Tibial nerve (tissue), 4 donors: ENCODE measurements at regions not wholly inside any gene's neighbourhood (a gene's known extent, or its start where the extent isn't known, plus 50 kb on each side); places are given as distances from the start of the nearest gene placed in this dataset.

Source experiments
- DNase-seq, 2 donors: peaks; one replicate each; pipeline ENCODE4 v3.0.0-alpha.2; 2019; ENCODE audit warnings: low spot score in 2 of 2
- H3K27ac ChIP-seq, 4 donors: fragments of 200-600 bp; sonication (generic) in 3 of 4; one replicate each; pipeline ENCODE4 v1.5.1; 2017 to 2019; ENCODE audit warnings: mild to moderate bottlenecking in 1 of 4
- H3K27me3 ChIP-seq, 2 donors: fragments of 200-600 bp; sonication (generic) in 1 of 2; one replicate each; pipeline versions ENCODE4 v1.5.1 to v1.6.0; 2017 to 2019
- H3K36me3 ChIP-seq, 3 donors: fragments of 200-600 bp; sonication (generic); one replicate each; pipeline ENCODE4 v1.5.1; 2018 to 2019
- H3K4me1 ChIP-seq, 4 donors: fragments of 200-600 bp; sonication (generic) in 3 of 4; one replicate each; pipeline ENCODE4 v1.5.1; 2017 to 2019
- H3K4me3 ChIP-seq, 4 donors: fragments of 200-600 bp; sonication (generic) in 3 of 4; one replicate each; pipeline ENCODE4 v1.5.1; 2017 to 2019; ENCODE audit warnings: mild to moderate bottlenecking in 1 of 4, moderate library complexity in 1 of 4
- H3K9me3 ChIP-seq, 4 donors: fragments of 200-600 bp; sonication (generic) in 3 of 4; one replicate each; pipeline ENCODE4 v1.5.1; 2017 to 2019
- EP300 ChIP-seq, 2 donors: sonication (generic); formaldehyde crosslinking; IDR thresholded peaks; one replicate each; pipeline ENCODE4 v1.6.1; 2017; ENCODE audit warnings: antibody characterized with exemption in 2 of 2, mild to moderate bottlenecking in 1 of 2
- POLR2A ChIP-seq, 2 donors: fragments of 450-650 bp; IDR thresholded peaks; one replicate each; pipeline ENCODE4 v1.6.1; 2017; ENCODE audit warnings: antibody characterized with exemption in 2 of 2, mild to moderate bottlenecking in 2 of 2, moderate library complexity in 2 of 2
- WGBS, 2 donors: methylation state at CpG; one replicate each; pipeline ENCODE4 v1.1.5; 2018; 5-methylcytosine and 5-hydroxymethylcytosine counted together
- TF ChIP-seq, protein P1 (sequence below), 5 experiments: fragments of 200-600 bp in 3 of 5; fragments of 450-650 bp in 2 of 5; sonication (generic) in 3 of 5; IDR thresholded peaks; one replicate each; pipeline ENCODE4 v1.5.1; 2016 to 2019; ENCODE audit warnings: antibody characterized with exemption in 5 of 5, mild to moderate bottlenecking in 3 of 5, moderate library complexity in 2 of 5

DNA sequence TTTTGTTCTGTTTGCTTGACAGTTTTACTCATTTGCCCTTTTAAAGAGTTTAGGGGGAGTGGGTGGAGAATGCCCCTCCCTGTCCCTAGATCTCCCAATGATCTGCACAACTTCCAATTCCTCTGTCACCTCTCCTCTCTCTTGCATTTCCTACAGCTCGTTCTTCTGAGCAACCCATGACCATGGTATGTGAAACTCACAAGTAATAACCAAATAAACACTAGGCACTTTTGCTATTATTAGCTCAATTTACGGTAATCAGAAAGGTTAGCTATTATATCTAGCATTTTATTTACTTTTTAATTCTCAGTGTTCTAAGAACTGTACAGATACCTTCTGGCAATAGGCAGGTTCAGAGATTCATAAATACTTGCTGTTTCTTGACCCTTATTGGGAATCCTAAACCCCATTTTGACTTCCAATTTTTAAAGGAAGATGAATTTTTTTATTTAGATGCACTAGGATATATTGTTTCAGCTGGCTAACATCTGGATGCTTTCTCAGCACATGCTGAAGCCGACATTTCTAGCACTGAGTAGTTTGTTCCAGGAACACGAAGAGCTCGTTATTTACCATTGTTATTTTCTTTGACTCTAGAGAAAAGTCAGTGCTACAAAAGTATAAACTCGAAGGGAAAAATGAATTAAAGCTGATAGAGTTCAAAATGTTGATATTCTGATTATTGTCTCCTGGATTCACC, 194.7 kb upstream of the TLL1 start:
- whole genome bisulfite sequencing, 2 donors: 56 to 58% methylated on average over 6 of the region's 6 CpGs
- TF ChIP-seq, protein P1, sequence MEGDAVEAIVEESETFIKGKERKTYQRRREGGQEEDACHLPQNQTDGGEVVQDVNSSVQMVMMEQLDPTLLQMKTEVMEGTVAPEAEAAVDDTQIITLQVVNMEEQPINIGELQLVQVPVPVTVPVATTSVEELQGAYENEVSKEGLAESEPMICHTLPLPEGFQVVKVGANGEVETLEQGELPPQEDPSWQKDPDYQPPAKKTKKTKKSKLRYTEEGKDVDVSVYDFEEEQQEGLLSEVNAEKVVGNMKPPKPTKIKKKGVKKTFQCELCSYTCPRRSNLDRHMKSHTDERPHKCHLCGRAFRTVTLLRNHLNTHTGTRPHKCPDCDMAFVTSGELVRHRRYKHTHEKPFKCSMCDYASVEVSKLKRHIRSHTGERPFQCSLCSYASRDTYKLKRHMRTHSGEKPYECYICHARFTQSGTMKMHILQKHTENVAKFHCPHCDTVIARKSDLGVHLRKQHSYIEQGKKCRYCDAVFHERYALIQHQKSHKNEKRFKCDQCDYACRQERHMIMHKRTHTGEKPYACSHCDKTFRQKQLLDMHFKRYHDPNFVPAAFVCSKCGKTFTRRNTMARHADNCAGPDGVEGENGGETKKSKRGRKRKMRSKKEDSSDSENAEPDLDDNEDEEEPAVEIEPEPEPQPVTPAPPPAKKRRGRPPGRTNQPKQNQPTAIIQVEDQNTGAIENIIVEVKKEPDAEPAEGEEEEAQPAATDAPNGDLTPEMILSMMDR (IDR thresholded peaks at IDR 0.05): no peak
- TF ChIP-seq POLR2A (IDR thresholded peaks at IDR 0.05) (no peak), EP300 (IDR thresholded peaks at IDR 0.05) (no peak)
- no peaks in the 10 kb centered on the region for H3K9me3 ChIP-seq
- H3K4me3 ChIP-seq: no peak overlapping the region
- no peaks in the 10 kb centered on the region for H3K36me3 ChIP-seq
- no peak for DNase-seq
- H3K27ac ChIP-seq: no peak overlapping the region
- no peaks in the 10 kb centered on the region for H3K4me1 ChIP-seq
- H3K27me3 ChIP-seq: no peaks in the 10 kb centered on the region

DNA sequence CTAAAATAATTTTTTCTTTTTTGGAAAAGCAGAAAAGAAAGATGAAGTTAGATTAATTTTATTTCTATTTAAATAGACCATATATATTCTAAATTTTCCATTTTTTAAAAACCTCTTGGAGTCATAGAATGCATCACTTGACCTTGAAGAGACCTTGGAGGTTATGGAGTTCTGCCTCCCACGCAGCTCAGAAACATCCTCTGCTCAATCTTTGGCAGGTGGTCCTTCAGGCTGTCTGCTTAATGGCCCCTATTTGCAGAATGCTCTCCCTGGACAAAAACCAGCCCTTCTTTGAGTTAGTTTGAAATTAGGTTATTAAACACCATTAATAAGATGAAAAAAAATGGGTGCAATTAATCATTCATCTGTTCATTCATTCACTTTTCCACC, 194.1 kb upstream of the TLL1 start:
- Histone ChIP-seq H3K4me3 (no peak overlapping the region), H3K36me3 (no peaks in the 10 kb centered on the region), H3K27me3 (no peaks in the 10 kb centered on the region), H3K4me1 (no peaks in the 10 kb centered on the region), H3K27ac (no peak overlapping the region), H3K9me3 (no peaks in the 10 kb centered on the region)
- DNase-seq: no peak
- TF ChIP-seq POLR2A (IDR thresholded peaks at IDR 0.05) (no peak), EP300 (IDR thresholded peaks at IDR 0.05) (no peak)
- TF ChIP-seq, protein P1 (IDR thresholded peaks at IDR 0.05): no peak
- WGBS, 2 donors: 50 to 64% methylated on average over 1 of the region's 1 CpG

DNA sequence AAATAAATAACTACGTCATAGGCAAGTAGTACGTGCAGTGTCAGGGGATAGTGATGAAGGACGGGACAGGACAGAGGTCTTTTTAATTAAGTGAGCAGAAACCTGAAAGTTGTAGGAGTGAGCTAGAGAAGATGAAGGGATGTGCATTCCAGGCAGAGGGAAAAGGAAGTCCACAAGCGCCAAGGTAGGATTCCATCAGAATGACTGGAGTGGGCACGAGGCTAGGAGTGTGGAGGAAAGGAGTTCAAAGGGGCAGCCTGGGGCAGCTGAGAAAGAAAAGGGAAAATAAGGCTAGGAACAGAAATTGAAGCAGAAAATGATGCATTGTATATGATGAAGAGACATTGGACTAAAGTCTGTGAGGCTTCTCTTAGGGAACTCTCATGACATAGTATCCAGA, 192.2 kb upstream of the TLL1 start:
- Histone ChIP-seq H3K27ac (no peak overlapping the region), H3K27me3 (no peaks in the 10 kb centered on the region), H3K4me1 (no peaks in the 10 kb centered on the region), H3K9me3 (no peaks in the 10 kb centered on the region), H3K4me3 (no peak overlapping the region), H3K36me3 (no peaks in the 10 kb centered on the region)
- TF ChIP-seq POLR2A (IDR thresholded peaks at IDR 0.05): no peak
- WGBS, 2 donors: 88 to 92% methylated on average over 5 of the region's 5 CpGs
- no peak for DNase-seq

DNA sequence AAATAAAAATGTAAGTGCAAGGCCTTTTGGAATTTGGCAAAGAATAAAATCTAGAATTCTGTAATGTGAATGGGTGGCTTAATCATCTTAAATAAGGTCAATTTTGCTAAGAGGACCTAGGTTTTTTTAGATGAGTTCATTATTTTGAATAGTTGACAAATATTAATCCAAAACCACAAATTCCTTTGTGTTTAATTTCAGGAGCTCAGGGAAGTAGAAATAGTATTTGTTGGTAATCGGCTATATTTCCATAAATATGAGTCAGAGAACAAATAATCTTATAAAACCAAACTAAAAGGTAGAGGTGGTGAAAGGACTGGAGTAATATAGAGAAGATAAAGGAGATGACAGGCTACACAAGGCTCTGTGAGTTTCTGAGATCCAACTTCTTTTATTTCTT, 190.4 kb upstream of the TLL1 start:
- H3K4me3 ChIP-seq: no peak overlapping the region

DNA sequence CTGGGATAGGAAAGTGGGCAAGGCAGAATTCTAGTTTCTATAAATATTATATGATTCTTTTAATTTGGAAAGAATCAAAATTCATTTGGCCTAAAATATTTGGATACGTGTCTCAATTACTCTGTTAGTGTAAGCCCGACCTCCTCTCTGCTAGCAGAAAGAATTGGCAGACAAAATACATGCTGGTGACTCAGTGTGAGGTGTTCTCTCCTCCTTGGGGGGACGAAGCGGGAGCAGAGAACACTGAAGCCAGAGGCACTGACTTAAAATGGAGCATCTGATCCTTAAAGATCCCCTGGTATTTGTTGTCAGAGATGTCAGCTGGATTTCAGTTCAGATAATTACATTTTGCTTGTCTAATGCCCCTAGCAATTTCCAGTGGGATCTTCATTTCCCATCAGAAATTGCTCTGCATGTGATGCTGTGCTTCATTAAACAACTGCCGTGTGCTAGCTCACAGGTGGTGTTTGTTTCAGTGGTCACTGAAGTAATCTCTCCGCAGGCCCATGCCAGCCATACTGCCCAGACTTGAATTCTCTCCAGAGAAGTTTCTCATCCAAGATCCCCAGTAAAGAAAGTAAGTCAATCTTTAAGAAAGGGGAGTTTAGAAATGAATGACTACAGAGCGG, 188.7 kb upstream of the TLL1 start:
- DNase-seq: no peak
- Histone ChIP-seq H3K9me3 (no peaks in the 10 kb centered on the region), H3K4me1 (peaks cover 0 to 13% (median 0%) of the 10 kb centered on the region in 4 donors), H3K4me3 (no peak overlapping the region), H3K27ac (no peak overlapping the region), H3K27me3 (no peaks in the 10 kb centered on the region), H3K36me3 (no peaks in the 10 kb centered on the region)
- WGBS, 2 donors: 75 to 78% methylated on average over 7 of the region's 7 CpGs
- TF ChIP-seq, protein P1 (IDR thresholded peaks at IDR 0.05): no peak
- TF ChIP-seq EP300 (IDR thresholded peaks at IDR 0.05): no peak

More for the DNA sequence above, 190.4 kb upstream of the TLL1 start:
- Histone ChIP-seq H3K4me1 (peaks cover 0 to 6% (median 0%) of the 10 kb centered on the region in 4 donors), H3K27me3 (no peaks in the 10 kb centered on the region), H3K36me3 (no peaks in the 10 kb centered on the region), H3K27ac (no peak overlapping the region), H3K9me3 (no peaks in the 10 kb centered on the region)
- TF ChIP-seq EP300 (IDR thresholded peaks at IDR 0.05): no peak
- no peak for DNase-seq
- WGBS, 2 donors: 0 to 27% methylated on average over 1 of the region's 1 CpG

DNA sequence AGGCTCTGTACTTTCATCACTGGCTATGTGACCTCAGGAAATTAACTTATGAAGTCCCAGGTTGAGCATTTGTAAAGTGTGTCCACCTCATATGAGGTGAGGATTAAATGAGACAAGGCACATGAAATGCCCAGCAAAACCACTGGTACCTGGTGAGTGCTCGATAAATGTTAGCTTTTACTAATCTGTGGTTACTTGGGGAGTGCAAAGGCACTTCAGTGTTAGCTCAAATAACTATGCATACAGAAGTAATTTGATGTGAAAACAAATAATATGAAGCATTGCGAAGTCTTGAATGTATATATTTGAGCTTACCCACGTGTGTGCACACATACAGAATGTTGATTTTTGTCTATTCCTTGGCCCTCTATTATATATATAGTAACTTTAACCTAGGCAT, 186.3 kb upstream of the TLL1 start:
- H3K27me3 ChIP-seq: no peaks in the 10 kb centered on the region
- H3K4me3 ChIP-seq: no peak overlapping the region
- H3K36me3 ChIP-seq: no peaks in the 10 kb centered on the region
- no peak for TF ChIP-seq POLR2A (IDR thresholded peaks at IDR 0.05)
- TF ChIP-seq, protein P1 (IDR thresholded peaks at IDR 0.05): no peak
- no peak for TF ChIP-seq EP300 (IDR thresholded peaks at IDR 0.05)
- H3K4me1 ChIP-seq: peaks cover 0 to 13% (median 0%) of the 10 kb centered on the region in 4 donors
- H3K27ac ChIP-seq: no peak overlapping the region
- DNase-seq: no peak
- WGBS, 2 donors: 93 to 94% methylated on average over 3 of the region's 3 CpGs
- no peaks in the 10 kb centered on the region for H3K9me3 ChIP-seq
